ENCODE measurements at regions not wholly inside any gene's neighbourhood (a gene's known extent, or its start where the extent isn't known, plus 50 kb on each side); places are given as distances from the start of the nearest gene placed in this dataset.
"Not testable (repeated sequence)": the region's sequence is repeated elsewhere in the genome, so short reads cannot be mapped to it uniquely, and the experiment has no call there.

- no peaks in the 10 kb centered on the region for H3K36me3 ChIP-seq (ENCODE audit: insufficient read depth, low read length)
- no peaks in the 10 kb centered on the region for H3K4me1 ChIP-seq (ENCODE audit: insufficient read depth, low read length)
- no peaks in the 10 kb centered on the region for H3K9me3 ChIP-seq (ENCODE audit: low read length)
- H3K4me3 ChIP-seq (ENCODE audit: low read length), result no peak overlapping the region
- no peak overlapping the region for H2AFZ ChIP-seq (ENCODE audit: low read depth, low read length)
- no peaks in the 10 kb centered on the region for H3K27me3 ChIP-seq (ENCODE audit: insufficient read depth, low read length)
Measured at GRCh38 chr3:145266368-145266767, 894.6 kb downstream of the PLOD2 start.

DNA sequence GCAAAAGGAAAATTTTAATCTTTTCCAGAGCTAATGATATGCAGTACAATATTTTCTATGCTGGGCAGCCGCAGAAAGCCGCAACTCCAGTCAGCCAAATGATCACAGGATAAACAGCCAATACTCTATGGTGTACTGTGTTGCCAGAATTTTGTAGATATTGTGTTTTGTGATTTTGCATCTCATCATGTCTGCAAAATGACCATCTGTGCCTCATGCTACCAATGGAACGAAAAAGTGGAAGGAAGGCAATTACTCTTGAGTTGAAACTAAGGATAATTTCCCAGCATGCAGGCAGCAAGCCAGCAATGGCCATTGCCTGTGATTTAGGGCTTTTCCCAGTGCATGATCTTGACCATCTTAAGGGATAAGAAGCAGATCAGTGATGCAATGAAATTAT, 891.9 kb downstream of the PLOD2 start:
- H2AFZ ChIP-seq (ENCODE audit: low read depth, low read length), result no peak overlapping the region
- no peaks in the 10 kb centered on the region for H3K27me3 ChIP-seq (ENCODE audit: insufficient read depth, low read length)
- no peak overlapping the region for H3K4me3 ChIP-seq (ENCODE audit: low read length)
- no peaks in the 10 kb centered on the region for H3K36me3 ChIP-seq (ENCODE audit: insufficient read depth, low read length)
- H3K9me3 ChIP-seq (ENCODE audit: low read length), result no peaks in the 10 kb centered on the region
- H3K4me1 ChIP-seq (ENCODE audit: insufficient read depth, low read length), result no peaks in the 10 kb centered on the region

GRCh38 chr3:145272684-145273083, 888.3 kb downstream of the PLOD2 start:
- Histone ChIP-seq H2AFZ (ENCODE audit: low read depth, low read length) (no peak overlapping the region), H3K9me3 (ENCODE audit: low read length) (no peaks in the 10 kb centered on the region), H3K4me1 (ENCODE audit: insufficient read depth, low read length) (no peaks in the 10 kb centered on the region), H3K27me3 (ENCODE audit: insufficient read depth, low read length) (no peaks in the 10 kb centered on the region), H3K4me3 (ENCODE audit: low read length) (no peak overlapping the region), H3K36me3 (ENCODE audit: insufficient read depth, low read length) (no peaks in the 10 kb centered on the region)

- no peaks in the 10 kb centered on the region for H3K36me3 ChIP-seq (ENCODE audit: insufficient read depth, low read length)
- H3K4me1 ChIP-seq (ENCODE audit: insufficient read depth, low read length), result no peaks in the 10 kb centered on the region
- no peak overlapping the region for H2AFZ ChIP-seq (ENCODE audit: low read depth, low read length)
- no peaks in the 10 kb centered on the region for H3K27me3 ChIP-seq (ENCODE audit: insufficient read depth, low read length)
- no peaks in the 10 kb centered on the region for H3K9me3 ChIP-seq (ENCODE audit: low read length)
- H3K4me3 ChIP-seq (ENCODE audit: low read length), result no peak overlapping the region
Measured at GRCh38 chr3:145282505-145282904, 878.5 kb downstream of the PLOD2 start.

DNA sequence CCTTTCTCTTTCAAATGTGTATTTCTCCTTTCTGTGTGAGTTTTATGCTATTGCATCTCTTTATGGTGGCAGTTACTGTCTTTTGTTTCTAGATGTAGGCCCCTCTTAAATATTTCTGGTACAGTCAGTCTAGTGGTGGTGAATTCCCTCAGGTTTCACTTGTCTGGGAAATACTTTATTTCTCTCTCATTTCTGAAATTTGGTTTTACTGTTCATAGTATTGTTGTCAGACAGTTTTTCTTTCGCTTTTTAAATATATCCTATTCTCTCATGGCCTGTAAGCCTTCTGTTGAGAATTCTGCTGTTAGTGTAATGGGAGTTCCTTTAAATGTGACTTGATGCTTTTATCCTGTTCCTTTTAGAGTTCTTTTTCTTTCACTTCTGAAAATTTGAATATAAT, 874.0 kb downstream of the PLOD2 start:
- no peaks in the 10 kb centered on the region for H3K4me1 ChIP-seq (ENCODE audit: insufficient read depth, low read length)

DNA sequence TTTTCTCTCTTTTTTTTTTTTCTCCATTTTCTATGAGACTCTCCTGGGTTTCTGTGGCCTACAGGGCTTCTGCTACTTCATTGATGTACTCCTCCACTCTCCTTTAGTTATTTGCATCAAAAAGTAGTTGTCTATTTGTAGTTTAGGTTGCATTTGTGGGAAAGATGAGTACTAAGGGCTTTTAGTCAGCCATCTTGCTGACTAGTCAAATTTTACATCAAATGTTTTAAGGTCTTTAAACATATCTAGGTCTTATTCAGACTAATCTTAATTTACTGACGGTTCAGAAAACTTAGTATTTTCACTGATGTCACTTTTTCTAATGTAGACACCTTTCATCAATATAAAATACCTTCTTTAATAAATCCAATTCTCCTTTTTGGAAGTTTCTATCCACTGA, 871.0 kb downstream of the PLOD2 start:
- Histone ChIP-seq H3K9me3 (ENCODE audit: low read length) (no peaks in the 10 kb centered on the region), H3K27me3 (ENCODE audit: insufficient read depth, low read length) (no peaks in the 10 kb centered on the region), H2AFZ (ENCODE audit: low read depth, low read length) (no peak overlapping the region), H3K4me1 (ENCODE audit: insufficient read depth, low read length) (no peaks in the 10 kb centered on the region), H3K4me3 (ENCODE audit: low read length) (no peak overlapping the region), H3K36me3 (ENCODE audit: insufficient read depth, low read length) (no peaks in the 10 kb centered on the region)

More for the DNA sequence above, 874.0 kb downstream of the PLOD2 start:
- Histone ChIP-seq H3K9me3 (ENCODE audit: low read length) (no peaks in the 10 kb centered on the region), H3K4me3 (ENCODE audit: low read length) (no peak overlapping the region), H2AFZ (ENCODE audit: low read depth, low read length) (no peak overlapping the region), H3K27me3 (ENCODE audit: insufficient read depth, low read length) (no peaks in the 10 kb centered on the region), H3K36me3 (ENCODE audit: insufficient read depth, low read length) (no peaks in the 10 kb centered on the region)

- Histone ChIP-seq H2AFZ (ENCODE audit: low read depth, low read length) (no peak overlapping the region), H3K9me3 (ENCODE audit: low read length) (no peaks in the 10 kb centered on the region), H3K27me3 (ENCODE audit: insufficient read depth, low read length) (no peaks in the 10 kb centered on the region), H3K4me1 (ENCODE audit: insufficient read depth, low read length) (no peaks in the 10 kb centered on the region), H3K4me3 (ENCODE audit: low read length) (no peak overlapping the region), H3K36me3 (ENCODE audit: insufficient read depth, low read length) (no peaks in the 10 kb centered on the region)
Measured at GRCh38 chr3:145294572-145294971, 866.4 kb downstream of the PLOD2 start.

DNA sequence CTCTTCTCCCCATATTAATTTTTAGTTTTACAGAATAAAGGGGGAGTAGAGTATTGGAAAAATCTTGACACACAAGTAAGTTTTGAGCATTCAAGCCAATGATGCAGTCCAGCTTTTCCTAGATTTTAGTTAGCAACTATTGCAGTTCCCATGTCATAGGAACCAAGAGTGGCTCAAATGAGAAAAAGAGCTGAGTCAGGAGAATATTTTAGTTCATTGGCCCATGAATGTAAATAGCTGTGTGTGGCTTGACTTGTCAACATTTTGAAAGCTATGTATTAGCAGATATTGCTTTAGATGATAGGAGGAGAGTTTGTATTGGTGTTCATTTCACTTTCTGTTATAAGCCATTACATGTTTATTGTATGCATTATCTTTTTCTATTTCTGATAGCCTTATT, 853.7 kb downstream of the PLOD2 start:
- Histone ChIP-seq H3K4me1 (ENCODE audit: insufficient read depth, low read length) (peaks cover 3% of the 10 kb centered on the region), H2AFZ (ENCODE audit: low read depth, low read length) (no peak overlapping the region), H3K4me3 (ENCODE audit: low read length) (no peak overlapping the region), H3K9me3 (ENCODE audit: low read length) (no peaks in the 10 kb centered on the region), H3K27me3 (ENCODE audit: insufficient read depth, low read length) (no peaks in the 10 kb centered on the region), H3K36me3 (ENCODE audit: insufficient read depth, low read length) (no peaks in the 10 kb centered on the region)

- Histone ChIP-seq H3K9me3 (ENCODE audit: low read length) (no peaks in the 10 kb centered on the region), H3K27me3 (ENCODE audit: insufficient read depth, low read length) (no peaks in the 10 kb centered on the region), H3K4me3 (ENCODE audit: low read length) (no peak overlapping the region), H2AFZ (ENCODE audit: low read depth, low read length) (no peak overlapping the region), H3K36me3 (ENCODE audit: insufficient read depth, low read length) (no peaks in the 10 kb centered on the region), H3K4me1 (ENCODE audit: insufficient read depth, low read length) (peaks cover 5% of the 10 kb centered on the region)
Measured at GRCh38 chr3:145313751-145314150, 847.2 kb downstream of the PLOD2 start.

- not testable (repeated sequence) for H2AFZ ChIP-seq (ENCODE audit: low read depth, low read length); H3K4me3 ChIP-seq (ENCODE audit: low read length); H3K4me1 ChIP-seq (ENCODE audit: insufficient read depth, low read length); H3K36me3 ChIP-seq (ENCODE audit: insufficient read depth, low read length); H3K9me3 ChIP-seq (ENCODE audit: low read length); H3K27me3 ChIP-seq (ENCODE audit: insufficient read depth, low read length)
Measured at GRCh38 chr3:145316253-145316652, 844.7 kb downstream of the PLOD2 start.

DNA sequence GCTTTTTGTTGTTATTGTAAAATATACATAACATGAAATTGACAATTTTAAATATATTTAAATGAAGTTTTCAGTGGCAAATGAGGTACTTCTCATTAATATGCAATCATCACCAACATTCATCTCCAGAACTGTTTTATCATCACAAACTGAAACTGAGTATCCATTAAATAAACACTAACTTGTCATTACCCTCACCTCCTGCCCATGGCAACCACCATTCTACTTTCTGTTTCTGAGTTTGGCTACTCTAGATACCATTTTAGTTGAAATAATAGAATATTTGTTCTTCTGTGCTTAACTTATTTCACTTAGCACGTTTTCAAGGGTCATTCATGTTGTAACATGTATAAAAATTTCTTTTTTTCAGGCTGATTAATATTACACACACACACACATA, 834.3 kb downstream of the PLOD2 start:
- no peak overlapping the region for H3K4me3 ChIP-seq (ENCODE audit: low read length)
- H3K9me3 ChIP-seq (ENCODE audit: low read length), result no peaks in the 10 kb centered on the region
- H3K27me3 ChIP-seq (ENCODE audit: insufficient read depth, low read length), result no peaks in the 10 kb centered on the region
- H3K36me3 ChIP-seq (ENCODE audit: insufficient read depth, low read length), result no peaks in the 10 kb centered on the region
- H2AFZ ChIP-seq (ENCODE audit: low read depth, low read length), result no peak overlapping the region
- no peaks in the 10 kb centered on the region for H3K4me1 ChIP-seq (ENCODE audit: insufficient read depth, low read length)

DNA sequence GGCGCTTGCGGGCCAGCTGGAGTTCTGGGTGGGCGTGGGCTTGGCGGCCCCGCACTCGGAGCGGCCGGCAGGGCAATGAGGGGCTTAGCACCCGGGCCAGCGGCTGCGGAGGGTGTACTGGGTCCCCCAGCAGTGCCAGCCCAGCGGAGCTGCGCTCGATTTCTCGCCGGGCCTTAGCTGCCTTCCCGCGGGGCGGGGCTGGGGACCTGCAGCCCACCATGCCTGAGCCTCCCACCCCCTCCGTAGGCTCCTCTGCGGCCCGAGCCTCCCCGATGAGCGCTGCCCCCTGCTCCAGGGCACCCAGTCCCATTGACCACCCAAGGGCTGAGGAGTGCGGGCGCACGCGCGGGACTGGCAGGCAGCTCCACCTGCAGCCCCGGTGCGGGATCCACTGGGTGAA, 827.6 kb downstream of the PLOD2 start:
- H3K36me3 ChIP-seq (ENCODE audit: insufficient read depth, low read length); H3K4me3 ChIP-seq (ENCODE audit: low read length); H3K9me3 ChIP-seq (ENCODE audit: low read length); H3K4me1 ChIP-seq (ENCODE audit: insufficient read depth, low read length); H2AFZ ChIP-seq (ENCODE audit: low read depth, low read length); H3K27me3 ChIP-seq (ENCODE audit: insufficient read depth, low read length): not testable (repeated sequence)

DNA sequence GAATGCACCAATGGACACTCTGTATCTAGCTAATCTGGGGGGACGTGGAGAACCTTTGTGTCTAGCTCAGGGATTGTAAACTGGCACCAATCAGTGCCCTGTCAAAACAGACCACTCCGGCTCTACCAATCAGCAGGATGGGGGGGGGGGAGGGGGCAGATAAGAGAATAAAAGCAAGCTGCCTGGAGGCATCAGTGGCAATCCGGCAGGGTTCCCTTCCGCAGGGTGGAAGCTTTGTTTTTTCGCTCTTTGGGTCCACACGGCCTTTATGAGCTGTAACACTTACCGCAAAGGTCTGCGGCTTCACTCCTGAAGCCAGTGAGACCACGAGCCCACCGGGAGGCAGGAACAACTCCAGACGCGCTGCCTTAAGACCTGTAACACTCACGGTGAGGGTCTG, 827.1 kb downstream of the PLOD2 start:
- Histone ChIP-seq H3K4me1 (ENCODE audit: insufficient read depth, low read length) (no peaks in the 10 kb centered on the region), H2AFZ (ENCODE audit: low read depth, low read length) (no peak overlapping the region), H3K27me3 (ENCODE audit: insufficient read depth, low read length) (no peaks in the 10 kb centered on the region), H3K4me3 (ENCODE audit: low read length) (no peak overlapping the region), H3K36me3 (ENCODE audit: insufficient read depth, low read length) (no peaks in the 10 kb centered on the region), H3K9me3 (ENCODE audit: low read length) (no peaks in the 10 kb centered on the region)

- Histone ChIP-seq H3K4me1 (ENCODE audit: insufficient read depth, low read length) (no peaks in the 10 kb centered on the region), H3K4me3 (ENCODE audit: low read length) (no peak overlapping the region), H2AFZ (ENCODE audit: low read depth, low read length) (no peak overlapping the region), H3K9me3 (ENCODE audit: low read length) (peaks cover 16% of the 10 kb centered on the region), H3K27me3 (ENCODE audit: insufficient read depth, low read length) (no peaks in the 10 kb centered on the region), H3K36me3 (ENCODE audit: insufficient read depth, low read length) (no peaks in the 10 kb centered on the region)
Measured at GRCh38 chr3:145355206-145355605, 805.8 kb downstream of the PLOD2 start.
